Skeletal muscle satellite cell (primary cell): ENCODE measurements at regions not wholly inside any gene's neighbourhood (a gene's known extent, or its start where the extent isn't known, plus 50 kb on each side); places are given as distances from the start of the nearest gene placed in this dataset.

ENCODE experiments used
- H3K27me3 ChIP-seq: 2 replicates; pipeline ENCODE4 v1.7.0; 2013; ENCODE audit warnings: low read length; ENCODE audit not compliant: control insufficient read depth, insufficient read depth
- H3K36me3 ChIP-seq: 2 replicates; pipeline ENCODE4 v1.7.0; 2013; ENCODE audit warnings: mild to moderate bottlenecking, control low read depth, low read length; ENCODE audit not compliant: insufficient read depth
- H3K4me1 ChIP-seq: 2 replicates; pipeline ENCODE4 v1.7.0; 2013; ENCODE audit warnings: low read length; ENCODE audit not compliant: control insufficient read depth, insufficient read depth
- H3K4me2 ChIP-seq: 2 replicates; pipeline ENCODE4 v1.7.0; 2013; ENCODE audit warnings: mild to moderate bottlenecking, low read length
- H3K4me3 ChIP-seq: 2 replicates; pipeline ENCODE4 v1.7.0; 2013; ENCODE audit warnings: low read length
- H3K9ac ChIP-seq: 2 replicates; pipeline ENCODE4 v1.7.0; 2013; ENCODE audit warnings: mild to moderate bottlenecking, low read depth, low read length, moderate library complexity
- H3K9me3 ChIP-seq: replicated peaks from 2 replicates; pipeline ENCODE4 v1.7.0; 2013; ENCODE audit warnings: mild to moderate bottlenecking, control low read depth, low read length

DNA sequence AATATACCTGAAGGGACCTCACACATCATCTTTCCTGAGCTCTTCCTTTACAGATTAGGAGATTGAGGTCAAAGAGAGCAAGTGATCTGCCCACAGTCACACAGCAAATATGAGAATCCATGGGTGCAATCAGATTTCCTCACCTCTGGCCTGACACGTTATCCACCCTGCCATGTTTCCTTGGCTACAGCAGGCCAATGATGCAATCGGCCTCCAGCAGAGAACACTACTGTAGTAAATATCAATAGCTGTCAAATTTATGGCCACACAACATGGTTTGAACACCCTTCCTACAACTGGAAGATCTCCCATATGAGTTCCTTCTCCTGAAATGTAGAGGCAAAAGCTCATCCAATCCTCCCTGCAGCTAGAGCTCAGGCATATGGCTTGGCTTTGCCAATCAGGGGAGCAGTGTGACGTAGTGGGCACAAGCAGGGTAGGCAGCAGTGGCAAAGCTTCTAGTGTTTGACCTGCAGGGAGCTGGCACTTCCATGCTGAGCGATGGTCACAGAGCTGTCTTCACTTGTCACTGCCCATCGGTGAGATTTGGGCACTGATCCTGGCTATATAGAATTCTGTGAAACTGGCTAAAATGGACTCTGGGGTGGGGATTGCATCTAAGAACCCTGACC, 271.3 kb downstream of the TJP1 start:
- no peaks in the 10 kb centered on the region for H3K4me1 ChIP-seq
- H3K36me3 ChIP-seq = no peaks in the 10 kb centered on the region
- H3K4me3 ChIP-seq = no peak overlapping the region
- H3K4me2 ChIP-seq = no peak overlapping the region
- peaks cover 7% of the 10 kb centered on the region for H3K27me3 ChIP-seq
- H3K9me3 ChIP-seq = no peaks in the 10 kb centered on the region
- no peak overlapping the region for H3K9ac ChIP-seq

DNA sequence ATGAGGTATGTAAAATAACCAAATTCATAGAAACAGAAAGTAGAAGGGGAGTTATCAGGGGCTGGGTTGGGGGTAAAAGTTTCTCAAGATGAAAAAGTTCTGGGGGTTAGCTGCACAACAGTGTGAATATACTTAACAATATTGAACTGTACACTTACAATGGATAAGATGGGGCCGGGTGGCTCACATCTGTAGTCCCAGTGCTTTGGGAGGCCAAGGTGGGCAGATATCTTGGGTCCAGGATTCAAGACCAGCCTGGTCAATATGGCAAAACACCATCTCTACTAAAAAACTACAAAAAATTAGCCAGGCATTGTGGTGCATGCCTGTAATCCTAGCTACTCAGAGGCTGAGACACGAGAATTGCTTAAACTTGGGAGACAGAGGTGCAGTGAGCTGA, 274.3 kb downstream of the TJP1 start:
- Histone ChIP-seq H3K36me3 (no peaks in the 10 kb centered on the region), H3K27me3 (peaks cover 12% of the 10 kb centered on the region), H3K4me2 (no peak overlapping the region), H3K9ac (no peak overlapping the region), H3K4me1 (no peaks in the 10 kb centered on the region), H3K4me3 (no peak overlapping the region), H3K9me3 (no peaks in the 10 kb centered on the region)

DNA sequence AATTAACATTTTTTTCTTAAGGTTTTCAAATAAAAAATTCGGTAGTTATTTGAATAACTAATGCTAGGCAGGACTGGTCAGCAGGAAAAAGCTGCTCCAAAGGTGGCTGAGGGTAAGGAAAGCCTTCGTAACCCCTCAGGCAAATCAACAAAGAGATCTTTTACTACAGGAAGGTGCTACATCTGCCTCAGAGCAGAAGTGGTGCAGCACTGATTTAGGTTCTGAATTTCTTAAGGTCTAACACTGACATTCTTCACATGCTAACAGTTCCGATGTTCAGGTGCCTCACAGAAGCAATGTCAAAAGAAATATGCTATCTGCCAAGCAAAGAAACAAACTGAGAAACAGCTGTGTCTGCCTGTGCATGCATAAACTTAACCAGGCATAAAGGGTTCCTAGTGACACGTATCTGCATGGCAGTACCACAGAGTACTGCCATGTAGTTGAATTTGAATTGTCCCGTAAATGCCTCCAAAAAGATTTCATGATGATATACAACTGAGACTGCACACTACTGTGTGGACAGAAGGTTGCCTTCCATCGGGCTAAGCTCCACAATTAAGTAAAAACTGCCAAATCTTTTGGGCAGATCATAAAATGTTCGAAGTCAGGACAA, 275.0 kb upstream of the NSMCE3 start:
- H3K9me3 ChIP-seq = no peaks in the 10 kb centered on the region
- H3K4me3 ChIP-seq = no peak overlapping the region
- no peak overlapping the region for H3K9ac ChIP-seq
- H3K4me1 ChIP-seq = no peaks in the 10 kb centered on the region
- peaks cover 9% of the 10 kb centered on the region for H3K27me3 ChIP-seq
- H3K36me3 ChIP-seq = no peaks in the 10 kb centered on the region
- no peak overlapping the region for H3K4me2 ChIP-seq

DNA sequence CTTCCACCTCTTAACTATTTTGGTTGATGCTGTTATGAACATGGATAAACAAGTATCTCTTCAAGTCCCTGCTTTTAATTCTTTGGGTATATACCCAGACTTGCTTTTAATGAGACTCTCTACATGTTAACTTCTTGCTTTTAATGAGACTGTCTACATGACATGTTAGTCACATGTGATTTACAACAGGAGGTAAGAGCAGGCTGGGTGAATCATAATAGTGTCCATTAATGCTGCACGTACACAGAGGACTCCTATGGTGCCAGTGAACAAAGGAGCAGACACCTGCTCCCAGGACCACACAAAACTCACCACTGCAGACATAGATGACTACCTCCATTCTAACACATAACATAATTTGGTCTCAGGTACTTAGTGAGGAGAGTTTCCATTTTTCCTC, 273.4 kb upstream of the NSMCE3 start:
- Histone ChIP-seq H3K9me3 (no peaks in the 10 kb centered on the region), H3K9ac (no peak overlapping the region), H3K27me3 (peaks cover 9% of the 10 kb centered on the region), H3K36me3 (no peaks in the 10 kb centered on the region), H3K4me2 (no peak overlapping the region), H3K4me3 (no peak overlapping the region), H3K4me1 (no peaks in the 10 kb centered on the region)

DNA sequence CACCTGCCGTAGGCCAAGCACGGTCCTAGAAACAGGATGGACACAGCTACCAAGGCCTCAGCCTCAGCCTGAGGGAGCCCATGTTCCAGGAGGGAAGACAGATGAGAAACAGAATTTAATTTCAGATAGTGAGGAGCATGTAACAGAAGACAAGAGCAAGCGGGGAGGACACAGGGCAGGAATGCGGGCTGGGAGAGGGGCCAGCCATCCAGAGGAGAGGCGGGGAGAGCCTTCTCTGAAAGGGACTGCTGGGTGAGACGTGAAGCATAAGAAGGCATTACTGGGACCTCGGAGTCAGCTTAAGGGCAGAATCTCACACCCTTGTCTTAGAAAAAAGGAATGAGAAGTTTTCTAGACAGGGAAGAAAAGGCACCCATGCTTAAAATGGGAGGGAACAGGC, 271.7 kb upstream of the NSMCE3 start:
- H3K4me2 ChIP-seq = no peak overlapping the region
- no peaks in the 10 kb centered on the region for H3K9me3 ChIP-seq
- H3K4me1 ChIP-seq = no peaks in the 10 kb centered on the region

DNA sequence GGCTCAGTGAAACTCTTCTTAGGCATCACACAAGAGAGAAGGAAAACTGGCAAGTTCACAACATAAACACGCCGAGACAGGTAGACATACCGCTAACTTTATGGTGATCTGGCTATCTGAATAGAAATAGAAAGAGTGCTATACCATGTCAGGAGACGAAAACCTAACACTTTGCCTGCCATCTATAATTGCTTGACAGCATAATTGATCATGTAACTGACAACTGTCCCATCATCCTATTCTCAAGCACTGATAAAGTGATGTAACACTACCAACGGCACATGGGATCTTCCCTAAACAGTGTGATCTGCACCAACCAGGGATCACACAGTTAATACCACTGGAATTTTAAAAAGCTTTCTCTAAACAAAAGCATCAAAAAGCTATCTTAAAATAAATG, 270.9 kb upstream of the NSMCE3 start:
- H3K9ac ChIP-seq = no peak overlapping the region
- H3K36me3 ChIP-seq = no peaks in the 10 kb centered on the region
- peaks cover 9% of the 10 kb centered on the region for H3K27me3 ChIP-seq
- H3K4me3 ChIP-seq = no peak overlapping the region
- no peaks in the 10 kb centered on the region for H3K4me1 ChIP-seq
- no peak overlapping the region for H3K4me2 ChIP-seq
- no peaks in the 10 kb centered on the region for H3K9me3 ChIP-seq

More for the DNA sequence above, 271.7 kb upstream of the NSMCE3 start:
- Histone ChIP-seq H3K27me3 (peaks cover 9% of the 10 kb centered on the region), H3K9ac (no peak overlapping the region), H3K4me3 (no peak overlapping the region), H3K36me3 (no peaks in the 10 kb centered on the region)

DNA sequence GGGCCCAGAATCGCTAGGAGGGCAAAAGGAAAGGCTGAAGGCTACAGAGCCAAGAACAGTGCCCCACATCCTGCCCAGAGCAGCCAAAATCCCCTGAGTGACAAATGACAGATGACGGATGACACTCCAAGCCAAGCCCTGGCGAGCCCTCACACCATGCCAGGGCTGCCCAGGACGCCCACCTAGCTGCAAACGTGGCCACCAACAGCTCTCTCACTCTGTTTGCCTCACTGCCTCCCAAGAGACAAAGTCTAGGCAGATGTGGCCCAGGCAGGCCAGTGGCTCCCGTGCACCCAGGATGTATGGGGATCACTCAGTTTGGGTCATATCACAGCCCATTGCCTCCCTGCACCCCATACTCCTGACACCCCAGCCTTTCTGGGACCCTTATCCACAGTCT, 270.1 kb upstream of the NSMCE3 start:
- Histone ChIP-seq H3K4me1 (no peaks in the 10 kb centered on the region), H3K4me3 (no peak overlapping the region), H3K9ac (no peak overlapping the region), H3K4me2 (no peak overlapping the region), H3K9me3 (no peaks in the 10 kb centered on the region), H3K36me3 (no peaks in the 10 kb centered on the region), H3K27me3 (peaks cover 8% of the 10 kb centered on the region)

DNA sequence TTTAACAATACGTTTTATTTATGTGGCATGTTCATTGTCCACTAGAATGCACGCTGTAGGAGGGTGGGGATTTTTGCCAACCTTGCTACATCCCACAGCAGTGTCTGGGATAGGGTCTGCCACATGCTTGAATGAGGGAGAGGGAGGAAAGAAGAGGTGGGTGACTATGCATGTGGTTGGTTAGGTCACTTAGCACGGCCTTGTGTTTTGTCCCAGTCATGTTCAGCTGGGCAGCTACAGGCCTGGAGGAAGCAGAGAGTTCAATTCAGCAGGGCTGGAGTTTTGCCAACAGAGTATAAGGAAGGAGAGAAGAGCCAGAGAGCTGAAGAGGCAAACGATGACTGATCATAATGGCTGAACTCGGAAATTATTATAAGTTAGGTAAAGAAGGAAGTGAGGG, 268.4 kb upstream of the NSMCE3 start:
- Histone ChIP-seq H3K4me1 (no peaks in the 10 kb centered on the region), H3K36me3 (no peaks in the 10 kb centered on the region), H3K4me2 (no peak overlapping the region), H3K27me3 (peaks cover 4% of the 10 kb centered on the region), H3K9me3 (no peaks in the 10 kb centered on the region), H3K9ac (no peak overlapping the region), H3K4me3 (no peak overlapping the region)

DNA sequence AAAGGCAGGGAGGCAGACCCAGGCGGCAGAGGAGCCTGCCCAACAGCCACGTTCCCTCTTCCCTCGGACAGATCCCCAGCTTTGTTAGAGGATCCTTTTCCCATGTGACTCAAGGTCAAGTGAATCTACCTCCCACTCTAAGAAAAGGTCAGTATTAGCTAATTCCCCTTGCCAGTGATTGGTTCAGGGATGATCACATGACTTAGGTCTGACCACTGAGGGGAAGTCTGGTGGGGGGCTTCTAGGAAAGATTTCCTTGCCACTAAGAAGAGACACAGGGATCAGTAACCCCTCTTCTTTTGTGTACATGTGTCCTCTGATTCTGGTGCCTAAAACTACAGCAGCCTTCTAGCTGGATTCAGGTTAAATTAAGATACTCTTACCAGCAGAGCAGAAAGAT, 266.3 kb upstream of the NSMCE3 start:
- H3K36me3 ChIP-seq = no peaks in the 10 kb centered on the region
- no peak overlapping the region for H3K4me3 ChIP-seq
- no peaks in the 10 kb centered on the region for H3K4me1 ChIP-seq
- no peak overlapping the region for H3K9ac ChIP-seq
- no peaks in the 10 kb centered on the region for H3K9me3 ChIP-seq
- H3K4me2 ChIP-seq = no peak overlapping the region
- H3K27me3 ChIP-seq = peaks cover 4% of the 10 kb centered on the region

DNA sequence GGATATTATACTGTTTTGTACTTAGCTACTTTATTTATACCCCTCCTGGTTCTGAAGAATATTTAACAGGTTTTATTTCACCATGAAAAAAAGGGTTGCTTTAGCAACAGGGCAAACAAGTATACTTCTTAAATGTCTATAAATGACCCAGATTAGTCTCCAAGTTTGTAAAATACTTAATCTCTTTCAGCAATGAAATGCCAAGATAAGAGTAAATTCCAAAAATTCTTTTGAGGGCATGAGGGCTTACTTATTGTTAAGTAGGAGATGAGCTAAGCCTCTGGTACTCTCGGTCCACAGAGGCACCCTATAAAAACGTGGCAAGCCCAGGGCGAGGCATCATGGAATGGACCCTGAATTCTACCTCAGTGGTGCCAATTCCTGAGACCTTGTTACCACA, 264.8 kb upstream of the NSMCE3 start:
- no peaks in the 10 kb centered on the region for H3K9me3 ChIP-seq

DNA sequence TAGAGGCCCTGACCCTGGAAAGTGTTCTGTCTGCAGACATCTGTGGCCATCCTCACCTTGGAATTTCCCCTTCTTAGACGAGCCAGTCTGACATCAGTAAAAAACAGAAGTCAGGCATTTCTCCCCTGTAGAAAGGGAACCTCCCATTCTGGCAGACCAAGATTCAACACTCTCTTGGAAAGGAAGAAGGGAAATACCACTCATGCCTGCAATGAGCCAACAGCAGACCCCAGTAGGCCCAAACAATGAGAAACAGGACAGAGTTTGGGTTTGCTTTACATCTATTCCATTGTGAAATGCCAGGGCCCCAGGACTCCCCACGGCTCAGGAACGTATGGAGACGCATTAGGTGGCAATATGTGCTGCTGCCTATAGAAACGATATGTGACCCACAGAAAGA, 264.0 kb upstream of the NSMCE3 start:
- no peaks in the 10 kb centered on the region for H3K9me3 ChIP-seq
- no peak overlapping the region for H3K4me2 ChIP-seq
- H3K9ac ChIP-seq = no peak overlapping the region
- no peaks in the 10 kb centered on the region for H3K4me1 ChIP-seq
- H3K27me3 ChIP-seq = no peaks in the 10 kb centered on the region
- no peaks in the 10 kb centered on the region for H3K36me3 ChIP-seq
- no peak overlapping the region for H3K4me3 ChIP-seq

More for the DNA sequence above, 264.8 kb upstream of the NSMCE3 start:
- H3K36me3 ChIP-seq = no peaks in the 10 kb centered on the region
- H3K9ac ChIP-seq = no peak overlapping the region
- H3K4me1 ChIP-seq = no peaks in the 10 kb centered on the region
- H3K4me2 ChIP-seq = no peak overlapping the region
- no peak overlapping the region for H3K4me3 ChIP-seq
- H3K27me3 ChIP-seq = no peaks in the 10 kb centered on the region

DNA sequence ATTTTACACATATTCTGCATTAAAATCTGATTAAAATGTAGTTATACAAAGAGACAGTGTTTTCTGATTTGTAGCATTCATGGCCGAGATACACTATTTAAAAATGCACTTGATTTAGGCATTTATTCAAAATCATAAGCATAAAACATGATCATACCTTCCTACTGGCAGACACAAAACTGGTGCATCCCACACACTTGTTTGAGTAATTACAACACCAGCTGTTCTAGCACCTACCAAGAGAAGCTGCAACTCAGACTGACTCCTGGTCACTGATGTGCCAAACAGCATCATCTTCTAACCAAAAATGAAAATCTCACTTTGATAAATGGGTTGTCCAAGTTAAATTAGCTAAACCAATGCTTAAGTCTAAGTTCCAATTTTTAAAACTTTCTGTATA, 262.7 kb upstream of the NSMCE3 start:
- H3K4me2 ChIP-seq = no peak overlapping the region
- H3K9ac ChIP-seq = no peak overlapping the region
- H3K9me3 ChIP-seq = no peaks in the 10 kb centered on the region
- H3K27me3 ChIP-seq = no peaks in the 10 kb centered on the region
- H3K4me1 ChIP-seq = no peaks in the 10 kb centered on the region
- H3K36me3 ChIP-seq = no peaks in the 10 kb centered on the region
- H3K4me3 ChIP-seq = no peak overlapping the region
